H54 (cell line): ENCODE measurements at regions not wholly inside any gene's neighbourhood (a gene's known extent, or its start where the extent isn't known, plus 50 kb on each side); places are given as distances from the start of the nearest gene placed in this dataset.
"Not testable (repeated sequence)": the region's sequence is repeated elsewhere in the genome, so short reads cannot be mapped to it uniquely, and the experiment has no call there.

Experiments used
- DNase-seq: peaks from one replicate; pipeline ENCODE4 v3.0.0; 2011; ENCODE audit warnings: low spot score, mixed read lengths; ENCODE audit not compliant: insufficient read length
- FAIRE-seq: peaks from 3 replicates; lab custom pipeline; 2011; peaks lifted over from hg19 to GRCh38; lab: Jason Lieb, UNC
- POLR2A ChIP-seq: IDR thresholded peaks from 2 replicates; pipeline ENCODE4 v1.6.1; 2011; ENCODE audit warnings: low read depth, mild to moderate bottlenecking, low read length

GRCh38 chr1:112828716-112829115, 113.6 kb upstream of the PPM1J start:
- TF ChIP-seq POLR2A = no peak
- FAIRE-seq = no peak
- no peak for DNase-seq

- not testable (repeated sequence) for DNase-seq, FAIRE-seq
Observed at GRCh38 chr1:112827391-112827790, 112.3 kb upstream of the PPM1J start.

GRCh38 chr1:112826217-112826944, 111.2 kb upstream of the PPM1J start:
- DNase-seq (no peak), FAIRE-seq (no peak)
- TF ChIP-seq POLR2A = no peak

GRCh38 chr1:112825563-112826216, 110.6 kb upstream of the PPM1J start:
- not testable (repeated sequence) for DNase-seq, FAIRE-seq

GRCh38 chr1:112825075-112825474, 109.9 kb upstream of the PPM1J start:
- FAIRE-seq, DNase-seq: not testable (repeated sequence)

- not testable (repeated sequence) for FAIRE-seq, DNase-seq
Observed at GRCh38 chr1:112821307-112822063, 106.4 kb upstream of the PPM1J start.

- TF ChIP-seq POLR2A = no peak
- no peak for FAIRE-seq
- DNase-seq = no peak
Observed at GRCh38 chr1:112818990-112819689, 104.0 kb upstream of the PPM1J start.

GRCh38 chr1:112817555-112818373, 102.6 kb upstream of the PPM1J start:
- no peak for TF ChIP-seq POLR2A
- FAIRE-seq (no peak), DNase-seq (no peak)

- no peak for FAIRE-seq
- TF ChIP-seq POLR2A = no peak
- DNase-seq = no peak
Observed at GRCh38 chr1:112815376-112815775, 100.2 kb upstream of the PPM1J start.

GRCh38 chr1:112814645-112815044, 99.5 kb upstream of the PPM1J start:
- not testable (repeated sequence) for FAIRE-seq

GRCh38 chr1:112808861-112809684, 93.9 kb upstream of the PPM1J start:
- no peak for TF ChIP-seq POLR2A
- peak; percentile 30 for FAIRE-seq
- DNase-seq = peak; percentile 78

More at GRCh38 chr1:112814645-112815044, 99.5 kb upstream of the PPM1J start:
- DNase-seq = not testable (repeated sequence)

GRCh38 chr1:112807999-112808398, 92.9 kb upstream of the PPM1J start:
- FAIRE-seq (no peak), DNase-seq (no peak)
- TF ChIP-seq POLR2A = no peak

- no peak for DNase-seq
- FAIRE-seq = no peak
- TF ChIP-seq POLR2A = no peak
Observed at GRCh38 chr1:112807117-112807516, 92.0 kb upstream of the PPM1J start.
